HG03095 (cell line): ENCODE measurements at regions not wholly inside any gene's neighbourhood (a gene's known extent, or its start where the extent isn't known, plus 50 kb on each side); places are given as distances from the start of the nearest gene placed in this dataset.
"Not testable (repeated sequence)": the region's sequence is repeated elsewhere in the genome, so short reads cannot be mapped to it uniquely, and the experiment has no call there.

Experiments used
- ATAC-seq: cut with Tn5 transposase; IDR thresholded peaks from one replicate; pipeline ENCODE4 v1.9.1; 2021; ENCODE audit warnings: moderate library complexity; ENCODE audit not compliant: unreplicated experiment

DNA sequence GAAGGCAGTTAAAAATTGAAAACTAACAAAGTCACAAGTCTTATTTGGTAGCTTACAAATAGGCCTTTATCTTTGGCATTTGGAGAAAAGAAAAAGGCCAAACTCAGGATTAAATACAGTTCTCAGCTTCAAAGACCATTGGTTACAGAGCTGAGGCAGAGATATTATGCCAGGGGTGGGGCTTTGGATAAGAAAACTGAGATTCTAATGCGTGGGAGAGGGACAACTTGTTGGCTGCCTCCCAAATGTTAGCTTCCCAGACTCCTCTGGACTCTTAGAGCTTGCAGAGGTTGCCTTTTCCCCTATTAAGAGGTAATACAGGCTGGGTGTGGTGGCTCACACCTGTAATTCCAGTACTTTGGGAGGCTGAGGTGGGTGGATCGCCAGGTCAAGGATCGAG is 231.8 kb downstream of the SQOR start:
- no peak for ATAC-seq

DNA sequence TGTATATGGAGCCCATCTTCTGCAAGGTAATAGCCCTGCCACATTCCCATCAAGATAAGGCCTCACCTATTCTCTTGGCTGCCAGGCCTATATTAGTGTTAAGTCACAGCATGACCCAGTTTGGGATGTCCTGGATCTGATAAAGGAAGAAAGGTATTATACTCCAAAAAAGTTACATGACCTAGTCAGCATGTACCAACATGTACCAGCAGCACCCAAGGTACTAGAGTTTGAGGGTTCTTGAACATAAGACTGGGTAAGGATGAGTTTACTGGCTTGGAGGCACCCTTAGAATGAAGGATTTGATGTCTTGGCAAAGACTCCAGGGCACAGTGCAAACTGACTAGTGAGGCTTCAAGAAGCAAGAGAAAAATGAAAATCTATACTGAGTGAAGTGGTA is 232.5 kb downstream of the SQOR start:
- ATAC-seq: no peak

DNA sequence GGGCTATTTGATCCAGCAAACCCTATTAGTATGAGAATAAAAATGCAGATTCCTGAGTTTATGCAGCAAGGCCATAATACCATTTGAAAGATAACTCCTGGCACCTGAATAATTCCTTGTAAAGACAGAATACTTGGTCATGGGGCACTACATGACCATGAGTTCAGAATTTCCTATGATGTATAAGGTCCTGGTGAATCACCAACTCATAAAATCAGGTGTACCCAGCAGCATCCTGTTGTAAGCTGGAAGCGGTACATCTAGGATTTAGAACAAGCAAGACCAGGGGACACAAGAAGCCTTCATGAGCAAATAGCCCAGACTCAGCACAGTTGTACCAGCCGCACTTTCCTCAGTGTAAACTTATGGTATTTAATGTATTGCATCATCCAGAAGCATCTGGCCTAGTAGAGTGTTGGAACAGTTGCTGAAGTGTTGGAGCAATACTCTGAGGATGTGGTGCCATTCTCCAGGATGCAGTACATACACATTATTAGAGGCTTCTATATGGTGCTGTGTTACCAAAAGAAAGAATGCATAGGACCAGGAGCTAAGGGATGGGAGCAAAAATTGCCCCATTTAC is 233.4 kb downstream of the SQOR start:
- no peak for ATAC-seq

GRCh38 chr15:45869034-45869668 is 234.3 kb downstream of the SQOR start:
- ATAC-seq: no peak

DNA sequence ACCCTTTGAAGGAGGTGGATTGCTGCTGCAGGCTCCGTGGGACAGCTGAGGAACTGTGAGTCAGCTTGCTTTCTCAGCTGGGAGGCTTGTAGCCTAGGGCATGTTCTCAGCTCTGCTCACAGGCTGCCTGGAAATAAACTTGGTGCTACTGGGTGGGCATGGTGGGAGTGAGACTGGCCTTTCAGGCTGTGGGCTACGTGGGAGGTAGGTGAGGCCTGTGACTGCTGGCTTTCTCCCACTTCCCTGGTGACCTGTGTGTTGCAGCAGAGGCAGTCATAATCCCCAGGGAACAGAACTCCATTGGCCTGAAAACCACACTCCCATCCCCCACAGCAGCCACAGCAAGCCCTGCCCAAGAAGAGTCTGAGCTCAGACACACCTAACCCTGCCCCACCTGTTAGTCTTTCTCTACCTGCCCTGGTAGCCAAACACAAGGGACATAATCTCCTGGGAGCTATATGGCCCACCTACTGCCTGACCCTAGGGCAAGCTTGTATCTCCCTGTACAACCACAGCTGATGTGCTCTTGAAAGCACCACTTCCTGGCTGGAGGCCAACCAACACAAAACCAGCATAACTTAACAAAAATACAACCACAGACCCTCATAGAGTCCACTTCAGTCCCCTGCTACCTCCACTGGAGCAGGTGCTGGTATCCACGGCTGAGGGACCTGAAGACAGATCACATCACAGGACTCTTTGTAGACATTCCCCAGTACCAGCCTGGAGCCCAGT is 236.5 kb downstream of the SQOR start:
- no peak for ATAC-seq

DNA sequence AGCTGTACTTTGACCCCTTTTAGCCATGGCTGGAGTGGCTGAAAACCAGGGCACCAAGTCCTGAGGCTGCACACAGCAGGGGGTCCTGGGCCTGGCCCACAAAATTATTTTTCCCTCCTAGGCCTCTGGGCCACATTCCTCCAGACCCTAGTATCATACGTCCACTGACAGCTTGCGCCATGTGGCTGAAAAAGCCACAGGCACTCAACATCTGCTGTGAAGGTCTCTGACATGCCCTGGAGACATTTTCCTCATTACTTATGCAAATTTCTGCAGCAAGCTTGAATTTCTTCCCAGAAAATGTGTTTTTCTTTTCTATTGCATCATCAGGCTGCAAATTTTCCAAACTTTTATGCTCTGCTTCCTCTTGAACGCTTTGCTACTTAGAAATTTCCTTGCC is 239.0 kb downstream of the SQOR start:
- ATAC-seq: no peak

DNA sequence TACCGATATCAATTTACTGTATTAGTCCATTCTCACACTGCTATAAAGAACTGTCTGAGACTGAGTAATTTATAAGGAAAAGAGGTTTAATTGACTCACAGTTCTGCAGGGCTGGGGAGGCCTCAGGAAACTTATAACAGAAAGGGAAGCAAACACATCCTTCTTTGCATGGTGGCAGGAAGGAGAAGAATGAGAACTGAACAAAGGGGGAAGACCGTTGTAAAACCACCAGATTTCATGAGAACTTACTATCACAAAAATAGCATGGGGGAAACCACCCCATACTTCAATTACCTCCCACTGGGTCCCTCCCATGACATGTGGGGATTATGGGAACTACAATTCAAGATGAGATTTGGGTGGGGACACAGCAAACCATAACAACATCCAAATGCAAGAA is 239.7 kb downstream of the SQOR start:
- not testable (repeated sequence) for ATAC-seq

DNA sequence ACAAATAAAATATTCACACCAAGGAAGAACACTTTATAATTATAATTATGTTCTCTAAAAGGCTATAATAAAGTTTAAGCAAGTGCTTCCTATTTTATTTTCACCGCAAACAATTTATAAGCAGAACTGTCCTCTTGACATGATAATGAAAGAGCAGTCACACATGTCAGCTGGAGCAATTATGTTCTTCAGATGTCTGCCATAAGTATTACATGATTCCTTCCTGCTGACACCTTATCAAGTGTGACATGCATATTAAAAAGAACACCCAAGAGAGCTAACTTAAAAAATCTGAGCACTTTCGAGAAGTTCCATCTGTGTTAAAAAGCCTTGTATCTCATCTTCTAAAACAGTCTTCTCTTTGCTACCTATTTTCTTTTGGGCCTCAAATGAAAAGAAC is 249.5 kb downstream of the SQOR start:
- no peak for ATAC-seq

DNA sequence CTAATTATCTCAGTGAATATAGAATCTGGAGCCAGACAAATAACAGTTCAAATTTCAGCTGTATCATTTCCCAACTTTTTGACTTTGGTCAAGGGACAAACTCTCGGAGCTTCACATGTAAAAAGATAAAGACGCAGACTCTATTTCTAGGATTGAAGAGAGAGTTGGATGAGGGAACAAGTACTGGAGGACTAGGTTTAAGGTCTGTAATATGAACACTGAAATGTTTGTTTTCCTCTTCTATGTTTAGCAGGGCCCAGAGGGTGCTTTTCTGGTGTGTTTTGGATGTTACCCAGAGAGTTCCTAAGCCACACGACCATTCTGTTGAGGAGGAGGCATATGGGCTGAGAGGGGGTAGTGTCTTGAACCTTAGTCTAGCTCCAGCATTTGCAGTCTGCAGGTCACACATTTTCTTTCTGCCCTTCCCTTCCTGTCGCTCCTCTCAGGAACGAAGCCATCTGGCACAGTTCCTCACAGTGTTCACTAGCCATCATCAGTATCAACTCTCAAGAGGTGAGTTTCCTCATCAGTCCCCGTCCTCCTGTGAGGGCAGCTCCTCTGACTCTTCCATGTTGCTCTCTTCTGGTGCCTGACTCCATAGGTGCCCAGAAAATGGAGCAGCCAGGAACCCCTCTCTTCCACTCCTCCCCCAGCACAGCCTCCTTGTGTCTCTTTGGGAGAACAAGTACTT is 250.1 kb downstream of the SQOR start:
- no peak for ATAC-seq

- no peak for ATAC-seq
These were observed 251.0 kb downstream of the SQOR start for GRCh38 chr15:45885801-45886200.

- ATAC-seq: no peak
These were observed 256.9 kb downstream of the SQOR start for GRCh38 chr15:45891766-45892165.

- no peak for ATAC-seq
These were observed 257.4 kb downstream of the SQOR start for GRCh38 chr15:45892182-45892581.

DNA sequence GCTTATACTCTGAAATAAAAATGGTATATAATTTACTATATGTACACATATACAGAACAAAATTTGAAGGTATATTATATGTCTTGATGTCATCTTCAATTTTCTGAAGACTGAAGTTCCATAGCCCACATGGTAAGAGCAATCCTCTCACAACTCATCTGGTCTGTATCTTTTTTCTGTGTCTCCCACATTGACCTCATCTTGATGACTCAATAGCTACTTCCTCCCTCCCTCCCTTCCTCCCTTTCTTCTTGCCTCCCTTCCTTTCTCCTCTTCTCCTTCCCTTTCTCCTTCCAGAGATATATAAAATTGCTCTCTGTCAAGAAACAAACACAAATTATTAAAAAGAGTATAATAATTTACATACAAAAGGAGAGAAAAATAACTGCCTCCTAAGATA is 268.5 kb downstream of the SQOR start:
- no peak for ATAC-seq

- no peak for ATAC-seq
These were observed 269.2 kb downstream of the SQOR start for GRCh38 chr15:45904019-45904418.

DNA sequence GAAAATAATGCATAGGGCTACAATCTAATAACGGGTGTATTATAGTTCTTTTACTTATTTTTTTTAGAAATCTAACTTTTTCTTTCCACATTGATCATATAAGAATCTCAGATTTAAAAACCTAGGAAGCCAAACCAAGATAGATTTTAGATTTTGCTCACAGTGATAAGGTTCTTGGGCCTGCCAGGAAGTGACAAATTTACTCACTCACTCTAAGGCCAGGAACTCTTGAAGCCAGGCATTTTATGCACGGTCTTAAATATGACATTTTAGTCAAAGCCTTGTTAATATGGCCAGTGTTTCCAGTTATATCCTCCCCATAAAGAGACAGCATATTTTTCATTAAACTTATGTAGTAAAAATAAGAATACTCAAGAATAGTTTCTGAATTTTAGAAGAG is 271.4 kb downstream of the SQOR start:
- ATAC-seq: no peak

DNA sequence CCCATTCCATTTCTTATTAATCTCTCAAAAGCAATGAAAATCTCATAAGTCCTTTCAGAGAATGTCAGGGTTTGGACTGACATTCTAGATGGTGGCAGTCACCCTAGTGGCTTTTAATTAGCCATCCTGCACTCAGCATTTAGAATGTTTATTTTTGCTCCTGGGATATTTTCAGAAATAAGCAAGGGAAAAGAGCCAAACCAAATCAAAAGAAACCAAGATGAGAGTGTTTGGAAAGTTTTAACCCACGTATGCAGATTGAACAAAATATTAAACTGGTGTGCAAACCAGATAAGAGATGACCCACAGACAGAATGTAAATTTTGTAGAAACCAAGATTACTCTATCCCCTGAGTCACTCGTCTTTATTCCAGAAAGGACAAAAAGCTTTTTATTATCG is 275.8 kb downstream of the SQOR start:
- no peak for ATAC-seq

- ATAC-seq: no peak
These were observed 278.6 kb downstream of the SQOR start for GRCh38 chr15:45913451-45913850.

- ATAC-seq: no peak
These were observed 279.6 kb downstream of the SQOR start for GRCh38 chr15:45914425-45914824.

- no peak for ATAC-seq
These were observed 284.0 kb downstream of the SQOR start for GRCh38 chr15:45918839-45919238.

DNA sequence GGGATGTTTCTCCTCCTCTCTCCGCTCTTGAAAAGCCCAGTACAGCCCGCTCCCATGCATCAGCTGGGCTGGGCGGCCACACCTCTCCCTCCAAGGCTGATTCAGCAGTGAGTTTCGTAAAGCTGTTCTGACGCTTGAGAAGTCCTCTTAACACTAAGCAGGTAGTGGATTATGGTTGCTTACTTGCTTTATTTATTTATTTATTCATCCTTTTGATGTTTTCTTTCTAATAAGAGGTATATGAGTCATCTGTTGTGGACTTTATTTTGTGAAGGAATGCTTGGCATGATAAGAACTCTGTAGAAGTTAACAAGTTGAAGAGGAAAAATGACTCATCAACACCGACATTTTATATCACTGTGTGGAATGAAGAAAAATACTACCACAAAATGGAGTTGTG is 285.0 kb downstream of the SQOR start:
- no peak for ATAC-seq

DNA sequence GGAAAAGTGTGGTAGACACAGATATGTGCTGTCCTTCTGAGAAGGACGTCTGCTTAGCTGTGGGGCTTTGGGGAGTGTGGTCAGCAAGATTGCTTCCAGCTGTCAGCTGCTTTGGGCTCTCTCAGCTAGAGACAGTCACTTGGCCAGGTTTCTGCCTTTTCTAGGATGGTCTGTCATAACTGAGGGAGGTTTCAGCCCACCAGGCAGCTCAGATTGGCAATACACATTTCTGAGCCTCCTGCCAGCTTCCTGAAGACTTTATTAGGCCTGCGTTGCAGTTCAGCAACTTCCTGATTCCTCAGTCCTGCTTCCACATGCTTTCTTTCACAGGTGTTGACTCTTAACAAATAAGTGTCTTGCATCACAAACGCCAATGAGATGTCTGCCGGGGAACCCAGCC is 286.5 kb downstream of the SQOR start:
- no peak for ATAC-seq

DNA sequence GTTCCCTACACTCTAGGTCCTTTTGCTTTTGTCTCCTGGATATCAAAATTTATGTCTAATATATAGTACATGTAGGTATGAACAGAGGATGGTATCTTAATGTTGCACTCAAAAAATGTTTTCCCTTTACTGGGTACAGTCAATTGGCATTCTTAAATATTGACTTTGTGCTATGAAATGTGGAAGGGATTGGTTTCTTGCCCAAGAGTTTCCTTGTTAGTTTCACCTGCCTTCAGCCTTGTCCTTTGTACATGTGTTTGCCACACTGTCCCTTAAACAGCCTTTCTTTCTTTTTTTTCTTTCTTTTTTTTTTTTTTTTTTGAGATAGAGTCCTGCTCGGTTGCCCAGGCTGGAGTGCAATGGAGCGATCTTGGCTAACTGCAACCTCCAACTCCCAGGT is 287.1 kb downstream of the SQOR start:
- ATAC-seq: no peak
